GM18508 (cell line): ENCODE measurements at regions not wholly inside any gene's neighbourhood (a gene's known extent, or its start where the extent isn't known, plus 50 kb on each side); places are given as distances from the start of the nearest gene placed in this dataset.

Source experiments
- ATAC-seq: cut with Tn5 transposase; IDR thresholded peaks from one replicate; pipeline ENCODE4 v1.9.1; 2021; ENCODE audit warnings: moderate number of reproducible peaks; ENCODE audit not compliant: insufficient read depth, unreplicated experiment

DNA sequence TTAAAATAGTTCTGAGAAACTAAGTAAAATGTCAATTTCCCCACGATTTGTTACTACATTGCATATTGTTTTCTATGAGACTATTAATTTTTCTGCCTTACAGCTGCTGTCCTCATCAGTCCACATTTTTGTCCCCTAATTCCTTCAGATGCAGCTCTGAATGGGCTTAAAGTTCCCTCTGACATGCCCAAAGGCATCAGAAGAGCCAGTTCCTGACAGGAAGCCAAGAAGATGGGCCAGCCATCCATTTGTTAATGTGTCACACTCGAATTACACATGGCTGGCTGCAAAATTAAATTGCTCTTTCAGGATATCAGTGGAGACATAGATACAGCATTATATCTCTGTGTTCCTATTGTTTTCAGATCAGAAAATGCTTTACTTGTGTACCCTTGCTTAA lies 1223.0 kb downstream of the EPHA7 start:
- ATAC-seq: no peak

DNA sequence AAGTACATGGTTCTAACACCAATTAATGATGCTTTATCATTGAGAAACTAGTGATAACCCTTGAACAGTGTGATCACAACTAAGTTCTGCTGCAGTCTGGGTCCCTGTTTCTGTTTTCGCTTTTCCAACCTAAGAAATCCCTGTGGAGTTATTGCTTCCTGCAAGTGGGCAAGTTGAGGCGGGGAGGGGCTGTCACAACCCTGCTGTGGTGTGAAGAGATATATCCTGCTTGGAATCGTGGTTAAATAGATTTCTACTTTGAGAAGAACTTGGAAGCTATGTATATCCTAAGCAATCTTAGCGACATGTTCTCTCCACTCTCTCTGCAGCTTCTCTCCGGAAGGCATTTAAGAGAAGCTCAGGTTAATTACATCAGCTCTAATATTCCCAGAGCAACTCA lies 1223.6 kb downstream of the EPHA7 start:
- no peak for ATAC-seq

DNA sequence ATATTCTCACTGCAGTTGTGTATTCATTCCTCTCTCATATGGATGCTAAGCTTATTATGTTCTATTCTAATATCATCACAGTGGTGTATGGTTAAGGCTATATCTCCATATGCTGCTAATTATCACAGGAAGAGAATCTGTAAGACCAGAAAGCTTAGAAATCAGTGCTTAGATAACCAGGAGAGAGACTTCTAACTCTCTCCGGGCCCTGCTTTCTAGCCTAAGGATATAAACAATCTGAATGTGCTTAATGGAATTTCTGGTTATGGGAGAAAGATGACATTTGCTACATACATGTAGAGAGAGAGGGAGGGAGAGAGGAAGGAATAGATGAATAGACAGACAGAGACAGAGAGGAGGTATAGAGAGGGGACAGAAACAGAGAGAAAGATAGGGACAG lies 1231.3 kb downstream of the EPHA7 start:
- no peak for ATAC-seq

DNA sequence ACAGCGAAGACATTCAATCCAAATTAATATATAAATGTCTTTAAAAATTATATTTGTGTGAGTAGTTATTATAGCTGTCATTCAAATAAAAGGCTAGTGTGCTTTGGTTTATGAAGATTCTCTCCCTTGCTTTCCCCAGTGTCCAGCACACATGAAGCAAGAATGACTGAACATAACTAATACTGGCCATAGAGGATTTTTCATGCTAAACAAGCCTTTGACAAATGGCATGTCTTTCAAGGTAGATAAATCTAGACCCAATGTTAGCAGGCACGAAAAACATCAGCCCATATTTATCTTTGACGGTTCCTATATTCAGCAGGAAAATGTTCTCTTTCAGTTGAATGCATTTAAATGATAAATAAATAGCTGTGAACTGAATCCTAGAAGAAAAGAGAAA lies 1234.4 kb downstream of the EPHA7 start:
- ATAC-seq: no peak

DNA sequence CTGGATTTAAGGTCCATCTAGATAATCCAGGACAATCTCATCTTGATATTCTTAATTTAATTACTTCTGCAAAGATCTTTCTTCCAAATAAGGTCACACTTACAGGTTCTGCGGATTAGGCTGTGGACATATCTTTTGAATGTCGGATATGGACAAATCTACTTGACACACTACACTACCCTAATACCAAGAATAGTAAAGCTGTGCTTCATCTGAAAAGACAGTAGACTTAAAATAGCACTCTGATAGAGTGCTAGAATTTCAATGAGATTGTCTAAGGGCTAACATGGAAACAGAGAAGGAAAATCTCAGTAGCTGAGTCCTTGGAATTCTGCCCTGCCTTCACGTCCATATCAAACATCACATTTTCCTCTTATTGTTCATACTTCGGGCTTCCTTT lies 1238.0 kb downstream of the EPHA7 start:
- no peak for ATAC-seq

DNA sequence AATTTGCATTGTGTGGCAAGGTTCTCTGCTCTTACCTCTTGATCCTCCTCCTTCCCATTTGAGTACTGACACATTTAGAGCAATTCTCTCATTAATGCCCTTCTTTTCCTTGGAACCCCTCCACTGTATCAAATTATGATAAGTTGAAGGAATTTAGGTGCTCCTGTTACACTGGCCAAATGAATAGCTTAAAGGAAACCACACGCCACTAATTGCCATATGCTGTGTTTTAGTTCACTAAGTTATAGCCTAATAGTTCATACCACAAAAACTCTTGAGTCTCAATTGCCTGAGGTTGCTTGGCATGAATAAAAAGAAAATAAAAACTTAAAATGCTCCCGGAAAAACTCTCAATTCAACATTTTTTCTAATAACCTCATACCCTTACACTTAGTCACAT lies 1239.3 kb downstream of the EPHA7 start:
- no peak for ATAC-seq

DNA sequence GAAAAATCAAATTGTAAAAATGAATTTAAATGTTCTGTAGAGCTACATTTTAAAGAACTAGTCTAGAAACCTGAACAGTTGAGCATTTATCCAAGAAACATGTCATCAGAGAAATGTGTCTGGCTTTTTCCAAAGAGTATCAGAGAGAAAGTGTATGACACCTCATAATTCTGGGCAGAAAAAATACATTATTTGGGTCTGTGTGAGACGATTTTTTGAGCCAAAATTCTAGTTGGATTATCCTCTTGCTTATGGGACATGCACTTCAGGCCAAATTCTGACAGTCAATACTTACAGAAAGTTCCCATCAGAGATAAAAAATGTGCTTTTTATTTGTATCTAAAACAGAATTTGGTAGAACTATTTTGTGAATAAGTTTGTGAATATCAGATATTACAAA lies 1242.7 kb downstream of the EPHA7 start:
- ATAC-seq: no peak

DNA sequence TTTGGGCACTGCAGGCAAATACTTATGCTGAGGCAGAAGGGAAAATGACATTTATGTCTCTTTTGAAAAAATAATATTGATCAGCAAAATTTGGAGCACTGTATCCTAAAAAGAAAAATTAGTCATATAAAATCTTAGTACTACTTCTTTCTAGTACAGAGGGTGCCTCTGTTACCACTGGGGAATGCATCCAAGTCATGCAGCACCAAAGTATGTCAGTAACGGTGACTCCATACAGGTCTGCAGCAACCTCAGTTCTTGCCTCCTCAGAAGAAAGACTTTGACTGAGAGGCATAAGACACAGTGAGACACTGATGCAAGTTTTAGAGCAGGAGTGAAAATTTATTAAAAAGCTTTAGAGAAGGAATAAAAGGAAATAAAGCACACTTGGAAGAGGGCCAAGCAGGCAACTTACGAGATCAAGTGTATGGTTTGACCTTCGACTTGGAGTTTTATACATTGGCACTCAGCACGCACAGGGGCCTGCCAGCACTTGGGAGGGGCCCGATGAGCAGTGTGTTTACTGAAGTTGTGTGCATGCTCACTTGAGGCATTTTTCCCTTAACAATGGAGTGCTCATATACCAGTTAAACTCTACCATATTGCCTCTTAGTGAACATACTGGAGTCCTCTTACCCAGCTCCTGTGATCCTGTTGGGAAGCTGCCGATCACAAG lies 1244.8 kb downstream of the EPHA7 start:
- ATAC-seq: no peak

DNA sequence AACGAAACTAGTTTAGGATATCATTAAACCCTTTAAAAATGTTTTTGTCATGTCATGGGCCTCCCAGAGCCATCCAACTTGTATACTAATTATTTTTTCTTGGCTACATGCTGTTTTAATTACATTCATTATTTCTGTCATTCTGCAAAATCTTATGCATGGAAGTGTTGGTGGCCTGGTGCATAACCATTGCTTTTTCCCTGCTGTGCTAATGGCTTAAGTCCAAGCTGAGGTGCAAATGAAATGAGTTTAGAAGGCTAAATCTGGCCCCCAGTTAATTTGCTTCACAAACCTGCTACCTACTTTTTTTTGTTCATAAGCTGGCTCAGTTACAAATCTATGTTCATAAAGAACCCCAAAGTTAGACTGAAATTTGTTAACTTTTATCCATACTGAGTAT lies 1249.9 kb downstream of the EPHA7 start:
- no peak for ATAC-seq

DNA sequence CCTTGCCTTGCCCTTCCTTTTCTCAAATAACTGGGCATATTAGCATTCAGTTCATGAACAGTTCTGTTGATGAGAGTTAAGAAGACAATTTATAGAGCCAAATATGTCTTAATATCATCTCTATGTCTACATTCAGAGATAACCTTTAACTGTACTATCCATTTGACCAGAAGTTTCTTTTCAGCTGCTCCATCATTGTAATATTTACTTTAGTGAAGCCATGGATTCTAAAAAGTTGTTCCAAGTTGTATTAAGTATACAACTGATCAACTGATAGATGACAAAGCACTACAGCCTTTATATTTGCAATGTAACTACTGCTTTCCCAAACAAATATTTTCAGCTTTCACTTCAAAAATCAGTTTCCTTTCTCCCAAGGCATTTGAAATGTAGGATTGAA lies 1252.7 kb downstream of the EPHA7 start:
- ATAC-seq: no peak

DNA sequence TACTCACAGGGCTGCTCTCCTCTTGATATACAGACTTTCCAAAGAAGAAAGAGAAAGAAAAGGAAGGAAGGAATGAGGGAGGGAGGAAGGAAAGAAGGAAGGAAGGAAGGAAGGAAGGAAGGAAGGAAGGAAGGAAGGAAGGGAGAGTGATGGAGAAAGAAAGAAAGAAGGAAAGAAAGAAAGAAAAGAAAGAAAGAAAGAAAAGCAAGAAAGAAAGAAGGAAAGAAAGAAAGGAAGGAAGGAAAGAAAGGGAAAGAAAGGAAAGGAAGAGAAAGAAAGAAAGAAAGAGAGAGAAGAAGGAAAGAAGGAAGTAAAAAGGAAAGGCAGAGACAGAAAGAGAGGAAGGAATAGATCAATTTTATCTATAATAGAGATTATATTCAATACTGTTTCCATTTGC lies 1257.4 kb downstream of the EPHA7 start:
- ATAC-seq: no peak

DNA sequence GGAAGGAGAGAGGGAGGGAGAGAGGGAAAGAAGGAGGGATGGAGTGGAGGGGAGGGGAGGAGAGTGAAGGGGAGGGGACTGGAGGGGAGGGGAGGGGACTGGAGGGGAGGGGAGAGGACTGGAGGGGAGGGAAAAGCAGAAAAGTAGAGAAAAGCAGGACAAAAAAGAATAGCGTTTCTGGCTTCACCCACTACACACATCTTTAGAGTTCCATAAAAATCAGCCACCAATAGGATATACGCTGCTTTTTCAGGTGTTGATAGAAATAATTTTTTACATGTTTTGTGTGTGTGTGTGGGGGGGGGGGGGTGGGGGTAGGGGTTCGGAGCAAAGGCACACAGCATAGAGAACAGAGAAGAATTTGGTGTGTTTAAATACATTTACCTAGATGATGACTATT lies 1259.1 kb downstream of the EPHA7 start:
- ATAC-seq: no peak

DNA sequence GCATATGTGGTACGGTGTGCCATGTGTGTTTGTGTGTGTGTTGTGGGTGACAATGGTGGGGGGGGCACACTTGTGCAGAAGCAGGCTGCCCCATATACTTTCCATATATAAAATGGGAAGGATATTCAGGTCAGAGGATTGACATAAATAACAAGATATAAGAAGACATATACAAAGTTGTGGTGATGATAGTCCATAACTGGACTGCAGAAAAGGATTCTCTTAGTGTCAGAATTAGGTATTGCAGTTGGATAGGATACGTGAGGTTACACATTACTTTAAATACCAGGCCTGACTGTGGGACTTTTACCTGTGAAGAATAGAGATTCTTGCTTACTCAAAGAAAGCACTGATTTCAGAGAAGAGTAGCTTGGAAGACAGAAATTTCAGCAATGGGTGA lies 1260.3 kb downstream of the EPHA7 start:
- no peak for ATAC-seq

DNA sequence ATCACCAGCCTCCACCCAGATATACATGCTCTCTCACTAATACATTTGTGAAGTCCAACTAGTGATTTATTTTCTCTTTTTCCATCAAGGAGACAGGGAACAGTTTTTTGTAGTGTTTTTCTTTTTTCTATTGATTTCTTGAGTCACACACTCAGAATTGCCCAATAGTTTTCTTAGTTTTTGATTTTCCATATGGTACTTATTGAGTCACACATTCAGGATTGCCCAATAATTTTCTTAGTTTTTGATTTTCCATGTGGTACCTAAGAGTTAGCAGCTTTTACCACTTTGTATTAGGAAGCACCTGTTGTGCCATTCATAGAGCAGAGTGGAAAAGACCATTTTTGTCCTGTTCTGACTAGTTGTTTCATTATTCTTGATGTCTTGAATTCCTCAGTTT lies 1268.8 kb downstream of the EPHA7 start:
- no peak for ATAC-seq

DNA sequence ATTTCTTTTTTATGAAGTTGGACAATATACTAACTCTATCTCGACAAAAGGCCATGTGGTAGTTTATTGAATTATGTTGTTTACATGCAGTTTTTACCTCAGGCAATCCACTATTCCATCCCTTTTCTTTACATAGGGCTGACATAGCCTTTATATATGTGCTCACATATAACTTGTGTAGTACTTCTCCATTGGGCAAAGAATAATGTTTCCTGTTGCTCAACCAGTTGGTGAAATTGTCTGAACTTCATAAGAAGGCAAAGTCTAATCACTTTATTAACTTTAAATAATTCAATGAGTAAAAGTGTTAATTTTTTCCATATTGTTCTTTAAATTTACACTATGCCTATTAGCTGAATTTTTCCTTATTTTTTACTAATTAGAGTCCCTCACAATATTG lies 1272.1 kb downstream of the EPHA7 start:
- ATAC-seq: no peak

DNA sequence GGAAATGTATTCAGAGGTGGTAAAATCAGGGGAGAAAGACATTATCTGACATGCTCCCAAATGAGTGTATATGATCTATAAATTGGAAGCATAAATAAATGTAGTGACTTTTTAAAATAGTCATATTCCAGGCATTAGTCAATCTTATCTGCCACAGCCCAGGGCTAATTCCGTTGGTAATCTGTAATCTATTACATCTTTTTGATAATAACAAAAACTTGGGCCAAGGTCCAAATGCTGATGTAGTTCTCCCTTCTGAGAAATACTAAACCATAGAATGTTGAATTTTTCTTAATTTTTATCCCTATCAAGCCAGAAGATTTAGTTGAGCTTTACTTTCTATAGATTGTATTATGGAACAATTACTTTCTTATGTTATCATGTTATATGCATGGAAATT lies 1279.8 kb downstream of the EPHA7 start:
- ATAC-seq: no peak

DNA sequence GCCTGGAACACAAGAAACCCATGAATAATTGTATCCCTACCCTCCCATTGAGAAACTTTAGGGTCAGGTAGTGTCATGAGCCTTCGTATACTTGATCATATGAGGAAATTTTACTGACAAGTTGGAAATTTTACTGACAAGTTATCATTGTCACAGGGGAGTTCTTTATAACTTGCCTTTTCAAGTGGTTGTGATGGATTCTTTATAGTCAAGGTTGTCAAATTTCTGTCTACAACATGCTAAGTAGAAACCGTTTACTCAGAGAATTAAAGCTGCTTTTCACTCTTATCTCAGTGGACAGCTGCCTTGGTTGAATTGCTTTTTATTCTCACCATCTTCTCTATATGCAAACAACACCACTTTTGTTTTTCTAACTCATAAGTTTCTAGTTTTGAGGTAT lies 1286.4 kb downstream of the EPHA7 start:
- ATAC-seq: no peak

DNA sequence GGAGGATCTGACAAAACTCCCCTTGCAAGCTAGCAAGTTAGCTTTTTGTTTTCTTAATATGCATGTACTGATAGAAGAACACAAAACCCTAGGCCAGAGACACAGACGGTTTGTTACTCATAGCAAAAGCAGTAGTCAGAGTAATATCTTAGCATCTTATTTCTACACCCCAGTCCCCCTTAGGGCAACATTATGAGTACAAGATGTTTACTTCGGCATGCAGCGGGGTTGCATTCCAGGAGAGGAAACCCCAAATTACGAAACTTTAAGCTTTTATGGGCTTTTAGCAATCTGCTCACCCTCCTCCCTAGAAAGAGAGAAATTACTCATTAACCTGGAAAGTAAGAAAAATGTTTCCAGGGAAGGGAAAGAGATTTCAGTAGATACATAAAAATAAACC lies 1286.9 kb downstream of the EPHA7 start:
- ATAC-seq: no peak

DNA sequence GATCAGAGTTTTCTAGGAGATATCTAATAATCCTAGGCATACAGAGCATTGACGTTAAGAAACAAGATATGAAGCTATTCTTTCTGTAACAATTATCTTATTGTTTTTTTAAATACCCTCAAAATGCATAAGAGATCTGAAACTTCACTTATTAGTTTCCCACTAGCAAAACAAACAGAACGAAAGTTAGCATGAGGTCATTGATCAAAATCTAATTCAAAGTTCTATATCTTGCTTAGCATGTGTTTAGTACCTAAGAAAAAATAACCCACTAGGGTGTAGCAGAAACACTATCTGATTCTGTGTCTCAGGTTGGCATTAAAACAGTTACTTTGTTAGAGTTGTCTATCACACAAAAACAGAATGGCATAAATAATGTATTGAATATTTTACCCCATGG lies 1288.4 kb downstream of the EPHA7 start:
- no peak for ATAC-seq

DNA sequence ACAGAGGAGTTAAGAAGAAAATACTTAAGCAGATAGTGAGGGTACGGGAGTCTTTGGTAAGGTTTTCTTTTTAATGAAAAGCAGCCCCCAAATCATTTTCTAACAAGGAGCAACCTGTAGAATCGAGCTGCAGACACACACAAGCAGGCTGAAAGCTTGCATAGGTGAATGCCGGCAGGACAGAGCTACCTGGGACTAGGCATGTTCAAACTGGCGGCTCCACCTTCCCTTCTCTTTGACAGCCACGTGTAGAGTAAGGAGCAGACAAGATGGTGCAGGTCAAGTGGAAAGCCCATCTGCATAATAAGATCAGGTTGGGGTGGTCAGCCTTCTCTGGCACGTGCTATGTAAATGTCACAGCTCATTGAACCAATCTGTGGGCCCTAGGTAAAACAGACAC lies 1292.4 kb downstream of the EPHA7 start:
- ATAC-seq: no peak

DNA sequence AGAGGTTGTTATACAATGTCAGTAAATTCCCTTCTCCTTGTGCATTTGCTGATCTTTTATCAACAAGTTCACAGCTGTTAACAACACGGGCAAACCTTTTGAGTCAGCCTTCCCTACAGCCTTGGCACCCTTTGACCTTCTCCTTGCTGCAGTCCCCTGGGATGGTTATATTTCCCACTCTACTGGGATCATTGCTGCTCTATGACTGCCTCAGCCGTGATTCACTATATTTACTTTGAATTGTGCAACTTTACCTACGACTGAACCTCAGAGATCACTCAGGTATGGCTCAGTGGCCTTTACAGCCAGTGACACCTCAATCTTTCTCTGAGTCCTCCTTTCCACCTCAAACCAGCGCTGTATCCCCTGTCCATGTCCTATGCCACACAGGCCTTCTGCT lies 1293.3 kb downstream of the EPHA7 start:
- no peak for ATAC-seq

DNA sequence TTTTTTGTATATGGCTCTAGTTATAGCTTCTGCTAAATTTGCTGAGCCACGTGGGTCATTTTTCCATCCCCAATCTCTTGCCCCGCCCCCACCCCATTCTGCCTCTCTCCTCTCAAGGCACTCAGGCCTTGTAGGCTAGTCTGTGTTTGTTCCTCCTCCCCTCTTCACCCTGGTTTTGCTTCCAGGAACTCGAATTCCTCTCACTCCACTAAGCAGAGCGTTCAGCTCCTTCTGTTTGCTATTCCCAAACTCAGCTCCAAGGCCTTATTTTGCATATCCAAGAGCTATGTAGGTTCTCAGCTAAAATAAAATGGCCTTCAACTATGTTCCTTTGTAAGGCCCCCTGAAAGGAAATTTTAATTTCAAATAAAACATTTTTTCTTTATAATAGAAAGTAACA lies 1293.7 kb downstream of the EPHA7 start:
- no peak for ATAC-seq

DNA sequence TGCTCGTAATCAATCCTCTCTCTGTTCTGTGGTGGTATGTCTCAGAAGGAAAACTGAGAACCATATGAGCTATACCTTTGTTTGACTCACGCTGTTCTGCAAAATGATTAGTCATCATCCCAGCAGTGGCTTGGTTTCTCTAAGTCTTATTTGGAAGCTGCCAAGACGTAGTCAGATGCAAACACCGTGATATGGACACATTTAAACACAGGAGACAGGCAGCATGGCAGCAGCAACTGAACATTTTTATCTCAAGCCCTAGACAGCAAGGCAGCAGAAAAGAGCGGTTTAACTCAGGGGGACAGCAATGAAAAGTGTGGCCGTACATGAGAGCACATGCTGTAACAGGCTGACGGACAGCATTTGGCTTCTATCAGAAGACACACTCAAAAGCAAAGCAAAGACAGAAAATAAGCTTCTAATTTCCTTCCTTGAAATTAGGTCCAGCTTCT lies 1295.1 kb downstream of the EPHA7 start:
- ATAC-seq: no peak
